Neural progenitor cell (in vitro differentiated cells): ENCODE measurements at regions not wholly inside any gene's neighbourhood (a gene's known extent, or its start where the extent isn't known, plus 50 kb on each side); places are given as distances from the start of the nearest gene placed in this dataset.

Source experiments
- CTCF ChIP-seq: fragments of 200-600 bp; sonication (generic); IDR thresholded peaks from 2 replicates; pipeline ENCODE4 v1.5.1; 2017; ENCODE audit warnings: antibody characterized with exemption, mild to moderate bottlenecking
- EZH2 ChIP-seq: fragments of 200-600 bp; sonication (generic); IDR thresholded peaks from 2 replicates; pipeline ENCODE4 v1.6.1; 2017; ENCODE audit warnings: antibody characterized with exemption, mild to moderate bottlenecking, moderate library complexity
- EZH2phosphoT487 ChIP-seq: fragments of 200-600 bp; sonication (generic); IDR thresholded peaks from 2 replicates; pipeline ENCODE4 v1.6.1; 2017; ENCODE audit warnings: antibody characterized with exemption

GRCh38 chr7:13542451-13542850 is 447.0 kb downstream of the ETV1 start:
- no peak for TF ChIP-seq CTCF
- TF ChIP-seq EZH2: no peak
- no peak for TF ChIP-seq EZH2phosphoT487
